IMR-90 (cell line): ENCODE measurements at regions not wholly inside any gene's neighbourhood (a gene's known extent, or its start where the extent isn't known, plus 50 kb on each side); places are given as distances from the start of the nearest gene placed in this dataset.

Experiments
- ATAC-seq: fragments of 200-7000 bp; cut with Tn5 transposase; 2 replicates; pipeline ENCODE4 v1.9.1; 2020; ENCODE audit warnings: low read depth, mild to moderate bottlenecking, moderate library complexity
- BruUV-seq: library from RNA; stranded (reverse); fragments of 400-500 nt; replicated peaks from 2 replicates; lab custom pipeline; 2021; lab: Mats Ljungman, UMichigan
- CTCF ChIA-PET: fragments of 300-600 bp; formaldehyde crosslinking; extraction: SDS; loops from one replicate; lab custom pipeline; 2021; ENCODE audit warnings: antibody characterized with exemption; lab: Yijun Ruan, JAX
- POLR2A ChIA-PET: fragments of 300-600 bp; sonication (Branson Sonifier 250); formaldehyde crosslinking; loops from one replicate; lab custom pipeline; 2022; ENCODE audit warnings: antibody characterized with exemption; ENCODE audit not compliant: unreplicated experiment; lab: Charles Lee
- DNase-seq: peaks from one replicate; pipeline ENCODE4 v3.0.0; 2013
- H2AFZ ChIP-seq: replicated peaks from 2 replicates; pipeline ENCODE3; 2013; ENCODE audit warnings: low read length, mild to moderate bottlenecking; ENCODE audit not compliant: poor library complexity
- H2AK5ac ChIP-seq: 2 replicates; pipeline ENCODE4 v1.6.1; 2013; ENCODE audit warnings: low read depth, low read length, inconsistent platforms
- H2AK9ac ChIP-seq: replicated peaks from 2 replicates; pipeline ENCODE3; 2013; ENCODE audit warnings: mild to moderate bottlenecking, low read depth, low read length, moderate library complexity; ENCODE audit not compliant: poor library complexity
- H2BK120ac ChIP-seq: 2 replicates; pipeline ENCODE4 v1.6.1; 2013; ENCODE audit warnings: low read depth, low read length, inconsistent platforms
- H2BK15ac ChIP-seq: 3 replicates; pipeline ENCODE4 v1.6.1; 2013; ENCODE audit warnings: low read depth, low read length, inconsistent platforms
- H2BK20ac ChIP-seq: 2 replicates; pipeline ENCODE4 v1.6.1; 2013; ENCODE audit warnings: low read depth, mild to moderate bottlenecking, inconsistent platforms, low read length, moderate library complexity
- H2BK5ac ChIP-seq: 2 replicates; pipeline ENCODE4 v1.6.1; 2013; ENCODE audit warnings: mild to moderate bottlenecking, low read depth, low read length, inconsistent platforms; ENCODE audit not compliant: poor library complexity, severe bottlenecking
- H3K14ac ChIP-seq: replicated peaks from 2 replicates; pipeline ENCODE4 v1.6.1; 2013; ENCODE audit warnings: low read depth, low read length, inconsistent platforms
- H3K18ac ChIP-seq: 2 replicates; pipeline ENCODE4 v1.6.1; 2013; ENCODE audit warnings: low read depth, low read length, control low read depth
- H3K23ac ChIP-seq: 2 replicates; pipeline ENCODE4 v1.6.1; 2013; ENCODE audit warnings: low read depth, low read length, inconsistent platforms
- H3K27ac ChIP-seq: 2 replicates; pipeline ENCODE4 v1.5.1; 2013; ENCODE audit warnings: mild to moderate bottlenecking, control low read depth, low read length; ENCODE audit not compliant: insufficient read depth
- H3K27me3 ChIP-seq: 2 replicates; pipeline ENCODE4 v1.6.1; 2013; ENCODE audit warnings: low read length; ENCODE audit not compliant: control insufficient read depth, insufficient read depth
- H3K36me3 ChIP-seq: 2 replicates; pipeline ENCODE4 v1.6.1; 2013; ENCODE audit warnings: low read length, mixed read lengths; ENCODE audit not compliant: control insufficient read depth, insufficient read depth
- H3K4ac ChIP-seq: 2 replicates; pipeline ENCODE4 v1.6.1; 2013; ENCODE audit warnings: low read depth, low read length, inconsistent platforms
- H3K4me1 ChIP-seq: 2 replicates; pipeline ENCODE4 v1.6.1; 2013; ENCODE audit warnings: low read length, mixed read lengths; ENCODE audit not compliant: control insufficient read depth, insufficient read depth
- H3K4me2 ChIP-seq: 2 replicates; pipeline ENCODE4 v1.6.1; 2013; ENCODE audit warnings: low read depth, mild to moderate bottlenecking, control low read depth, low read length, moderate library complexity
- H3K4me3 ChIP-seq: 2 replicates; pipeline ENCODE4 v1.5.1; 2013; ENCODE audit warnings: low read depth, mild to moderate bottlenecking, control low read depth, low read length, moderate library complexity; ENCODE audit not compliant: insufficient read depth
- H3K56ac ChIP-seq: 2 replicates; pipeline ENCODE4 v1.6.1; 2013; ENCODE audit warnings: low read length, inconsistent platforms; ENCODE audit not compliant: insufficient read depth; ENCODE audit errors: extremely low read depth
- H3K79me1 ChIP-seq, 2 experiments: 2 replicates each; pipeline ENCODE4 v1.6.1; 2013; ENCODE audit warnings: low read length in 2 of 2, inconsistent platforms in 1 of 2, low read depth in 1 of 2
- H3K9ac ChIP-seq: 2 replicates; pipeline ENCODE4 v1.6.1; 2013; ENCODE audit warnings: low read depth, low read length, control low read depth
- H3K9me1 ChIP-seq: 2 replicates; pipeline ENCODE4 v1.6.1; 2013; ENCODE audit warnings: low read length, inconsistent platforms; ENCODE audit not compliant: insufficient read depth
- H3K9me3 ChIP-seq: 2 replicates; pipeline ENCODE4 v1.6.1; 2013; ENCODE audit warnings: low read length; ENCODE audit not compliant: control insufficient read depth, insufficient read depth
- H4K20me1 ChIP-seq: 2 replicates; pipeline ENCODE4 v1.6.1; 2013; ENCODE audit warnings: low read length, inconsistent platforms; ENCODE audit not compliant: insufficient read depth
- H4K5ac ChIP-seq: 2 replicates; pipeline ENCODE4 v1.6.1; 2013; ENCODE audit warnings: mild to moderate bottlenecking, low read depth, low read length, control low read depth
- H4K8ac ChIP-seq, 2 experiments: 2 replicates each; pipeline ENCODE4 v1.6.1; 2013; ENCODE audit warnings: low read depth in 2 of 2, low read length in 2 of 2, control low read depth in 1 of 2, inconsistent platforms in 1 of 2
- H4K91ac ChIP-seq: 2 replicates; pipeline ENCODE4 v1.6.1; 2013; ENCODE audit warnings: low read depth, low read length, inconsistent platforms; ENCODE audit not compliant: insufficient read depth
- ELK1 ChIP-seq: fragments of 150-350 bp; IDR thresholded peaks from 2 replicates; pipeline ENCODE4 v1.6.1; 2016; ENCODE audit warnings: low read depth, mild to moderate bottlenecking, low read length, moderate library complexity, borderline replicate concordance
- MAFK ChIP-seq: IDR thresholded peaks from 2 replicates; pipeline ENCODE4 v1.6.1; 2012; ENCODE audit warnings: low read depth, low read length, improper control_type of control experiment
- NFE2L2 ChIP-seq: fragments of 150-350 bp; IDR thresholded peaks from 2 replicates; pipeline ENCODE4 v1.6.1; 2016; ENCODE audit warnings: low read depth, mild to moderate bottlenecking, low read length
- POLR2A ChIP-seq: IDR thresholded peaks from 2 replicates; pipeline ENCODE4 v1.6.1; 2012; ENCODE audit warnings: mild to moderate bottlenecking, low read depth, low read length
- WGBS, 2 experiments: methylation state at CpG; one replicate each; pipeline versions ENCODE4 v1.1.5 to v1.1.7; 2013; ENCODE audit warnings: missing lambda C conversion rate in 2 of 2; ENCODE audit not compliant: insufficient read length in 1 of 2; ENCODE audit errors: extremely low coverage in 2 of 2; 5-methylcytosine and 5-hydroxymethylcytosine counted together
- dilution Hi-C: fragments of 300-500 bp; cut with HindIII; formaldehyde crosslinking; loops from one replicate; pipeline ENCODE4 v1.14.3; 2018; ENCODE audit warnings: low sequenced_read_pairs; ENCODE audit not compliant: unreplicated experiment
- in situ Hi-C: fragments of 300-500 bp; cut with MboI; formaldehyde crosslinking; loops from 3 replicates; pipeline ENCODE4 v1.14.3; 2019; ENCODE audit warnings: low sequenced_read_pairs, inconsistent platforms, mixed read lengths
- intact Hi-C: fragments of 100-400 bp; cut with micrococcal nuclease; formaldehyde crosslinking; loops from 2 replicates; pipeline ENCODE4 v1.10.0; 2022

GRCh38 chr13:111513766-111514609, 193.5 kb downstream of the TEX29 start:
- in situ Hi-C loops (no loop called here), intact Hi-C loops (no loop called here), dilution Hi-C loops (no loop called here)
- no peak for TF ChIP-seq POLR2A
- TF ChIP-seq MAFK, result no peak
- TF ChIP-seq ELK1, result no peak
- no peak for TF ChIP-seq NFE2L2
- BruUV-seq, result no TSS peak
- Histone ChIP-seq H2BK120ac (no peak overlapping the region), H4K5ac (no peak overlapping the region), H3K14ac (no peak overlapping the region), H2AK9ac (no peak overlapping the region), H4K91ac (no peak overlapping the region), H3K18ac (no peak overlapping the region), H3K27ac (no peak overlapping the region), H3K4ac (no peak overlapping the region), H3K4me3 (no peak overlapping the region), H3K56ac (no peak overlapping the region), H2AFZ (no peak overlapping the region), H4K20me1 (no peaks in the 10 kb centered on the region), H2BK5ac (no peak overlapping the region), H3K36me3 (no peaks in the 10 kb centered on the region), H3K4me1 (no peaks in the 10 kb centered on the region), H3K9me1 (no peaks in the 10 kb centered on the region), H2BK20ac (no peak overlapping the region), H3K9ac (no peak overlapping the region), H3K4me2 (no peak overlapping the region), H3K79me1 (no peaks in the 10 kb centered on the region), H2BK15ac (no peak overlapping the region), H4K8ac (no peak overlapping the region), H2AK5ac (no peak overlapping the region), H3K23ac (no peak overlapping the region), H3K9me3 (peaks cover 45% of the 10 kb centered on the region), H3K27me3 (no peaks in the 10 kb centered on the region)
- ATAC-seq (no peak), DNase-seq (no peak)
- CTCF ChIA-PET, result no interaction called here
- POLR2A ChIA-PET, result no interaction called here
- WGBS, 2 experiments, result 52% methylated on average over 9 of the region's 31 CpGs; no CpG with 5 or more reads in 1 of the 2 experiments
